NCI-H2171 treated with DMSO at 0.1 percent for 48 hours (cell line): ENCODE measurements at regions not wholly inside any gene's neighbourhood (a gene's known extent, or its start where the extent isn't known, plus 50 kb on each side); places are given as distances from the start of the nearest gene placed in this dataset.

Experiments
- DNase-seq: peaks from one replicate; lab custom pipeline; 2025; lab: John Stamatoyannopoulos, UW

- DNase-seq = no peak
These were observed 927.4 kb downstream of the EFNB2 start for GRCh38 chr13:105608104-105608503.

GRCh38 chr13:105607426-105607825, 928.0 kb downstream of the EFNB2 start:
- no peak for DNase-seq

- DNase-seq = no peak
These were observed 928.4 kb downstream of the EFNB2 start for GRCh38 chr13:105607016-105607415.

- peak; percentile 93 for DNase-seq
These were observed 932.3 kb downstream of the EFNB2 start for GRCh38 chr13:105602956-105603670.

GRCh38 chr13:105599477-105600037, 935.9 kb downstream of the EFNB2 start:
- no peak for DNase-seq

- no peak for DNase-seq
These were observed 936.9 kb downstream of the EFNB2 start for GRCh38 chr13:105598529-105598928.

GRCh38 chr13:105597573-105597972, 937.9 kb downstream of the EFNB2 start:
- no peak for DNase-seq

GRCh38 chr13:105595471-105595870, 940.0 kb downstream of the EFNB2 start:
- DNase-seq = no peak

GRCh38 chr13:105591277-105591676, 944.2 kb downstream of the EFNB2 start:
- DNase-seq = no peak

GRCh38 chr13:105587786-105588185, 947.7 kb downstream of the EFNB2 start:
- no peak for DNase-seq

- no peak for DNase-seq
These were observed 955.4 kb downstream of the EFNB2 start for GRCh38 chr13:105579821-105580710.

GRCh38 chr13:105573136-105573535, 962.3 kb downstream of the EFNB2 start:
- DNase-seq = no peak

- DNase-seq = no peak
These were observed 963.1 kb downstream of the EFNB2 start for GRCh38 chr13:105572401-105572800.

- no peak for DNase-seq
These were observed 965.6 kb downstream of the EFNB2 start for GRCh38 chr13:105569816-105570215.

- DNase-seq = no peak
These were observed 967.4 kb downstream of the EFNB2 start for GRCh38 chr13:105567951-105568525.

GRCh38 chr13:105565136-105565727, 970.2 kb downstream of the EFNB2 start:
- DNase-seq = no peak

- no peak for DNase-seq
These were observed 983.4 kb downstream of the EFNB2 start for GRCh38 chr13:105552078-105552477.

- no peak for DNase-seq
These were observed 987.6 kb downstream of the EFNB2 start for GRCh38 chr13:105547851-105548250.

- DNase-seq = no peak
These were observed 989.7 kb downstream of the EFNB2 start for GRCh38 chr13:105545811-105546210.

- DNase-seq = no peak
These were observed 991.7 kb downstream of the EFNB2 start for GRCh38 chr13:105543742-105544141.

- DNase-seq = no peak
These were observed 993.9 kb downstream of the EFNB2 start for GRCh38 chr13:105541565-105541964.

- DNase-seq = no peak
These were observed 997.1 kb downstream of the EFNB2 start for GRCh38 chr13:105538346-105538745.
